ENCODE measurements at regions not wholly inside any gene's neighbourhood (a gene's known extent, or its start where the extent isn't known, plus 50 kb on each side); places are given as distances from the start of the nearest gene placed in this dataset.

DNA sequence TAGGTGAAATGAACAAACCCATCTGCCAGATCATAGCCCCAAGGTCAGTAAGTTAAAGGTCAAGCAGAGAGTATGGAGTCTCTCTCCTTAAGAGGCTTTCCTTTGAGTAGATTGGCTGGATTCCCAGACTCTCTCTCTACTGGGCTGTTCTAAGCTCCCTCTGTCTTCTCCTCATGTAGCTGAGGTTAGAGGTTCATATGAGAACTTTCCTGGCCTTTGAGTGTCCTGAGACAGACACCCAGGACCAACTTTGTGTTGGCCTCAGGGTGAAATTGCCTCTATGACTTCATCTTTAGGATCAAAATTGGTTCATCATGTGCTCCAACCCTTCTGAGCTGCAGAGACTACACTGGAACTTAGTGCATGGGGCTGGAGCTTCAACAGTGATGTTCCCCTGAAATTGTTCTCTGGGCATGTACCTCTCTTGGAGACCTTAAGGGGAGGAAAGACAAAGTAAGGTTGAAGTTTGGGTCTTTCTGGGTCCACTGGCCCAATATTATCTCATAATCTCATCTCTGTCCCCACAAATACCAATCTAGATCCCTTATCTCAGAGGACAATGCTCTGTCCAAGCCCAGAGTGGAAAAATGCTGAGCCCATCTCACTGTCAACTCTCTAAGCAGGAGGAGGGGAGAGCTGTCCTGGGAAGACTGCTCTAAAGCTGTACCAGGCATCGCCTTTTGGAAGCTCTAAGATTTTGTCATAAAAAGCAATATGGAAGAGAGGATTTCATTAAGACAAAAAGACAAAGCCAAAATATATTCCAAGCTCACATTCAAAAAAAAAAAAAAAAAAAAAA, 177.3 kb upstream of the ARL4C start:
- no peak for DNase-seq

GRCh38 chr2:234673501-234673900, 176.6 kb upstream of the ARL4C start:
- no peak for DNase-seq

- DNase-seq = no peak
These were observed 175.7 kb upstream of the ARL4C start for GRCh38 chr2:234672498-234673150.

DNA sequence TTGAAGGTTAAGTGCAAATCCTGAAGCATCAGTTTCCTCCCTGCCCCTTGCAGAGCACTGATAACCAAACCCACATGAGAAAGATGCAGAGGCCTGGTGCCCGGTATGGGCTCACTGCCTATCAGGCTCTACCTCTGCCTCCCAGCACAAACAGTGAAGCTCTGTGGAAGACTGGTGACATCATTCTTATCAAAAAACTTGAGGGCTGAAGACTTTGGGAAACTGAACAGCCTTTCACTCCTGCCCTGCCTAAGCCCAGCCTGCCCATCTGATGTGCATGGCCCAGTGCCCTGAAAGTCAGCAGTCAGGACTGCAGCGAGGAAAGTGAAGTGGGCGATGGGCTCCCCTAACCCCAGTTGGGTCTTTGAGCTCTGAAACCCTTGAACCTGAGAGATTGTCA, 174.8 kb upstream of the ARL4C start:
- DNase-seq = no peak

GRCh38 chr2:234671231-234671630, 174.3 kb upstream of the ARL4C start:
- no peak for DNase-seq

- no peak for DNase-seq
These were observed 173.9 kb upstream of the ARL4C start for GRCh38 chr2:234670806-234671205.

- DNase-seq = no peak
These were observed 173.2 kb upstream of the ARL4C start for GRCh38 chr2:234670052-234670451.

DNA sequence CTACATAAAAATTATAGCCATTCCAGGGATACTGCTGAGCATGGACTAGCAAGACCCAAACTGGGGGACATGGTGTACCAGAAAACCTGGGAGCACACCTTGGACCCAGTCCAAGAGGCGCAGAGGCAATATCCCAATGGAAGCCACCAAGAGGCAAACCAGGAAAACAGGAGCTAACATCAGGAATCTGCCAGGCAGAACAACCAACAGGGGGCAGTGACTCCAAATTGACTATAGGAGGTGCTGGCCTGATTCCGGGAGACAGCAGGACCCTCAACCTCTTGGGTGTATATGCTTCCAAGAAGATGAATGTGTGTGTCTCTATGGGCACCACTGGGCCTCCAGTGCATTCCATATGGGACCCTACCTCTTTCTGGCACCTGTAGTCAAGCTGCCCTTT, 172.7 kb upstream of the ARL4C start:
- no peak for DNase-seq

- DNase-seq = no peak
These were observed 172.1 kb upstream of the ARL4C start for GRCh38 chr2:234669001-234669400.

GRCh38 chr2:234666911-234667310, 170.0 kb upstream of the ARL4C start:
- DNase-seq = no peak

DNA sequence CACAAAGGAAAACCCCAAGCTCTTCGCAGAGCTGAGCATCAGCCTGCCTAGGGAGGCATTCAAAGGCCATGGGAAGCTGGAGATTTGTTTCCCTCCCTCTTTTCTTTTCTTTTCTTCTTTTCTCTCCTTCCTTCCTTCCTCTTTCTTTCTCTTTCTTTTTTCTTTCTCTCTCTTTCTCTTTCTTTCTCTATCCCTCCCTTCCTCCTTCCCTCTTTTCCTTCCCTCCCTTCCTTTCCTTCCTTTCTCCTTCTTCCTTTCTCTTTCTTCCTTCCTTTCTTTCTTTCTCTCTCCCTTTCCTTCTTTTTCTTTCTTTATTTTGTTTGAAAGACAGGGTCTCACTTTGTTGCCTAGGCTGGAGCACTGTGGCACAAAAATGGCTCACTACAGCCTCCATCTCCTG, 168.4 kb upstream of the ARL4C start:
- no peak for DNase-seq

- DNase-seq = no peak
These were observed 165.0 kb upstream of the ARL4C start for GRCh38 chr2:234661849-234662248.

GRCh38 chr2:234661175-234661574, 164.3 kb upstream of the ARL4C start:
- no peak for DNase-seq

DNA sequence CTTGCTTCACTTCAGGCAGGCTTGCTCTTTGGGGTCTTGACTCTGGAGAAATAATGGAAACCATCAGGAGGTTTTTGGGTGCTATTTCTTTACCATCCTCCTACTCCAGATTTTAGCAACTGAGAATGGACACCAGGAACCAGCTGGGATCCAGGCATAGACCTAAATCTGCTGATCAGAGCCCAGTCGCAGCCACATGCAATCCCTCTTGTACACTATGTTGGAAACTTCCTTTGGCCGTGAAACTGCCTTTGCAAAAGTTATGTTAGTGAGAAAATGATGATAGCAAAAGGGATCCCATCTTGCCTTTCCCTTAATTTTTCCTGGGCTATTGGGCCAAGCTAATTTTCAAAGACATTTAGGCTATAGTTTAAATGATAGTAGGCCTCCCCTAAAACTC, 158.8 kb upstream of the ARL4C start:
- no peak for DNase-seq

GRCh38 chr2:234650911-234651310, 154.0 kb upstream of the ARL4C start:
- DNase-seq = no peak

DNA sequence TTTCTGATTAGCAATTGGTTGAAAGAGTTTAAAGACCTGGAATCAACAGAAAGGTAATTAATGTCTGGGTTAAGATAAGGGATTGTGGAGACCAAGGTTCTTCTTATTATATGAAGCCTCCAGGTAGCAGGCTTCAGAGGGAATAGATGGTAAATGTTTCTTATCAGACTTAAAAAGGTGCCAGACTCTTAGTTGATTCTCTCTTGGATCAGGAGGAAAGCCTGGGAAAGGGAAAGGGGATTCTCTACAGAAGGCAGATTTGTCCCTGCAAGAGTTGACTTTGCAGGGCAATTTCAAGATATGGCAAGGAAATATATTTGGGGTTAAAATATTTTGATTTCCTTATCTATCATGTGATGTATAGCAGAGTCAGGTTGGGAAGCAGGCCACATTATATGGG, 153.1 kb upstream of the ARL4C start:
- DNase-seq = no peak

- peak; percentile 51 for DNase-seq
These were observed 146.5 kb upstream of the ARL4C start for GRCh38 chr2:234643407-234643806.

- DNase-seq = no peak
These were observed 144.2 kb upstream of the ARL4C start for GRCh38 chr2:234641086-234641485.

- no peak for DNase-seq
These were observed 143.8 kb upstream of the ARL4C start for GRCh38 chr2:234640657-234641056.

DNA sequence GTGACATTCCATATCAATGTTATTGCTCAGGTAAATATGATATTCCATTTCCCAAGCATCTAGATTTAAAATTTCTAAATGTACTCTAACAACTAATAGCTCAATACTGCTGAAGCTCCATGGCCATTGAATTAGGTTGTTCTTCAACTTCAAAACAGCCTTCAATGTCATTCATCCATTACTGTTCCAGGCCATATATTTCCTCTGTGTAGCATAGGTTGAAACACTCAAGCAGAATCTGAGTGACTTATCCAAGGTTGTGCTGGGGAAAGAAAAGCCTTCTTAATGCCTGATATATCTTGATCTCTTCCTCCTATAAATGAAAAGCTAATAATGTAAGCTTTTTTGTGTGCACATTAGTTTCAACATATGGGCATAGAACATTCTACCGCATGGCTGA, 142.1 kb upstream of the ARL4C start:
- no peak for DNase-seq

- peak; percentile 8 for DNase-seq
These were observed 138.4 kb upstream of the ARL4C start for GRCh38 chr2:234635284-234635683.

GRCh38 chr2:234633581-234634230, 136.8 kb upstream of the ARL4C start:
- DNase-seq = peak; percentile 87

- DNase-seq = peak; percentile 52
These were observed 135.9 kb upstream of the ARL4C start for GRCh38 chr2:234632527-234633391.
